Upper lobe of left lung (tissue), 6 donors: ENCODE measurements at regions not wholly inside any gene's neighbourhood (a gene's known extent, or its start where the extent isn't known, plus 50 kb on each side); places are given as distances from the start of the nearest gene placed in this dataset.

Source experiments
- ATAC-seq, 2 donors: fragments of 200-7000 bp; cut with Tn5 transposase; one replicate each; pipeline ENCODE4 v1.9.1; 2022; ENCODE audit warnings: mild to moderate bottlenecking in 2 of 2, moderate library complexity in 2 of 2; ENCODE audit not compliant: low FRiP score in 2 of 2
- DNase-seq, 2 donors: peaks; one replicate each; pipeline ENCODE4 v3.0.0-alpha.2; 2019 to 2020
- H3K27ac ChIP-seq, 4 donors: fragments of 200-600 bp; sonication (generic); one replicate each; pipeline ENCODE4 v1.5.1; 2016 to 2019
- H3K27me3 ChIP-seq, 4 donors: fragments of 200-600 bp; sonication (generic); one replicate each; pipeline ENCODE4 v1.5.1; 2017 to 2019
- H3K36me3 ChIP-seq, 4 donors: fragments of 200-600 bp; sonication (generic); one replicate each; pipeline ENCODE4 v1.5.1; 2016 to 2019
- H3K4me1 ChIP-seq, 4 donors: fragments of 200-600 bp; sonication (generic); one replicate each; pipeline ENCODE4 v1.5.1; 2018 to 2019
- H3K4me3 ChIP-seq, 4 donors: fragments of 200-600 bp; sonication (generic); one replicate each; pipeline ENCODE4 v1.5.1; 2017 to 2019; ENCODE audit warnings: mild to moderate bottlenecking in 2 of 4, moderate library complexity in 1 of 4
- H3K9me3 ChIP-seq, 4 donors: fragments of 200-600 bp; sonication (generic); one replicate each; pipeline ENCODE4 v1.5.1; 2018 to 2019
- CTCF ChIP-seq, 6 experiments: fragments of 450-650 bp in 4 of 6; fragments of 200-600 bp in 2 of 6; sonication (generic) in 2 of 6; IDR thresholded peaks; one replicate each; pipeline ENCODE4 v1.5.1; 2016 to 2019; ENCODE audit warnings: antibody characterized with exemption in 6 of 6
- EP300 ChIP-seq, 4 donors: sonication (generic); formaldehyde crosslinking; IDR thresholded peaks; one replicate each; pipeline ENCODE4 v1.5.1; 2017; ENCODE audit warnings: antibody characterized with exemption in 4 of 4, control low read depth in 2 of 4
- POLR2A ChIP-seq, 4 donors: fragments of 450-650 bp; IDR thresholded peaks; one replicate each; pipeline ENCODE4 v1.5.1; 2016 to 2017; ENCODE audit warnings: antibody characterized with exemption in 4 of 4, mild to moderate bottlenecking in 2 of 4
- POLR2AphosphoS5 ChIP-seq, 2 donors: sonication (generic); formaldehyde crosslinking; IDR thresholded peaks; one replicate each; pipeline ENCODE4 v1.5.1; 2017; ENCODE audit warnings: antibody characterized with exemption in 2 of 2
- WGBS, 2 donors: methylation state at CpG; one replicate each; pipeline ENCODE4 v1.1.5; 2017 to 2018; 5-methylcytosine and 5-hydroxymethylcytosine counted together
- donor health status: DM: no; HTN: no; CAD: no; lungs with moderate emphysema.
- donor health status: DM: no; HTN: yes; CAD: no; lungs with severe emphysema.

- Histone ChIP-seq H3K36me3 (no peaks in the 10 kb centered on the region), H3K27ac (no peak overlapping the region), H3K4me3 (no peak overlapping the region), H3K9me3 (no peaks in the 10 kb centered on the region), H3K4me1 (no peaks in the 10 kb centered on the region), H3K27me3 (no peaks in the 10 kb centered on the region)
- no peak for TF ChIP-seq POLR2A (IDR thresholded peaks at IDR 0.05)
- TF ChIP-seq EP300 (IDR thresholded peaks at IDR 0.05), result no peak
- no peak for TF ChIP-seq POLR2AphosphoS5 (IDR thresholded peaks at IDR 0.05)
- TF ChIP-seq CTCF (IDR thresholded peaks at IDR 0.05), result no peak
- ATAC-seq, result no peak
- no peak for DNase-seq
- WGBS, 2 donors, result 85 to 87% methylated on average over 4 of the region's 4 CpGs
Observed at GRCh38 chr5:30548580-30549305, 644.7 kb upstream of the CDH6 start.

GRCh38 chr5:30540150-30540549 is 653.3 kb upstream of the CDH6 start:
- H3K9me3 ChIP-seq, result peaks cover 0 to 5% (median 0%) of the 10 kb centered on the region in 4 donors
- H3K27me3 ChIP-seq, result no peaks in the 10 kb centered on the region
- DNase-seq (peak in 1 of 2 donors; percentile 20), ATAC-seq (peak in 1 of 2 donors; percentile 16)
- no peak overlapping the region for H3K4me3 ChIP-seq
- no peaks in the 10 kb centered on the region for H3K36me3 ChIP-seq
- H3K4me1 ChIP-seq, result peaks cover 0 to 8% (median 4%) of the 10 kb centered on the region in 4 donors
- no peak for TF ChIP-seq POLR2A (IDR thresholded peaks at IDR 0.05)
- no peak for TF ChIP-seq EP300 (IDR thresholded peaks at IDR 0.05)
- H3K27ac ChIP-seq, result no peak overlapping the region
- WGBS, 2 donors, result 85% methylated on average over 4 of the region's 4 CpGs; no CpG with 5 or more reads in 1 of the 2 donors

GRCh38 chr5:30539004-30539634 is 654.4 kb upstream of the CDH6 start:
- Histone ChIP-seq H3K27ac (no peak overlapping the region), H3K4me1 (peaks cover 0 to 8% (median 4%) of the 10 kb centered on the region in 4 donors), H3K9me3 (peaks cover 0 to 5% (median 0%) of the 10 kb centered on the region in 4 donors), H3K4me3 (no peak overlapping the region), H3K36me3 (no peaks in the 10 kb centered on the region), H3K27me3 (no peaks in the 10 kb centered on the region)
- DNase-seq, result peak in 1 of 2 donors; percentile 72
- peak; percentile 64 to 87 for ATAC-seq
- 39 to 44% methylated on average over 4 of the region's 4 CpGs for WGBS, 2 donors
- TF ChIP-seq POLR2AphosphoS5 (IDR thresholded peaks at IDR 0.05) (no peak), CTCF (IDR thresholded peaks at IDR 0.05) (no peak), POLR2A (IDR thresholded peaks at IDR 0.05) (no peak), EP300 (IDR thresholded peaks at IDR 0.05) (no peak)

- H3K9me3 ChIP-seq, result no peaks in the 10 kb centered on the region
- no peaks in the 10 kb centered on the region for H3K36me3 ChIP-seq
- H3K4me1 ChIP-seq, result no peaks in the 10 kb centered on the region
- no peak for DNase-seq
- no peak overlapping the region for H3K27ac ChIP-seq
- TF ChIP-seq EP300 (IDR thresholded peaks at IDR 0.05) (no peak), POLR2A (IDR thresholded peaks at IDR 0.05) (no peak), POLR2AphosphoS5 (IDR thresholded peaks at IDR 0.05) (no peak)
- whole genome bisulfite sequencing, 2 donors, result 80 to 81% methylated on average over 2 of the region's 2 CpGs
- H3K4me3 ChIP-seq, result no peak overlapping the region
- no peaks in the 10 kb centered on the region for H3K27me3 ChIP-seq
- no peak for ATAC-seq
Observed at GRCh38 chr5:30525353-30525752, 668.1 kb upstream of the CDH6 start.

GRCh38 chr5:30524428-30524827 is 669.1 kb upstream of the CDH6 start:
- ATAC-seq (no peak), DNase-seq (no peak)
- H3K27me3 ChIP-seq, result no peaks in the 10 kb centered on the region
- no peaks in the 10 kb centered on the region for H3K4me1 ChIP-seq
- H3K36me3 ChIP-seq, result no peaks in the 10 kb centered on the region
- TF ChIP-seq POLR2AphosphoS5 (IDR thresholded peaks at IDR 0.05) (no peak), EP300 (IDR thresholded peaks at IDR 0.05) (no peak), POLR2A (IDR thresholded peaks at IDR 0.05) (no peak), CTCF (IDR thresholded peaks at IDR 0.05) (no peak)
- no peaks in the 10 kb centered on the region for H3K9me3 ChIP-seq
- no peak overlapping the region for H3K4me3 ChIP-seq
- H3K27ac ChIP-seq, result no peak overlapping the region
- 90 to 91% methylated on average over 6 of the region's 6 CpGs for WGBS, 2 donors
